Mammary epithelial cell (primary cell): ENCODE measurements at regions not wholly inside any gene's neighbourhood (a gene's known extent, or its start where the extent isn't known, plus 50 kb on each side); places are given as distances from the start of the nearest gene placed in this dataset.

Source experiments
- CTCF ChIP-seq, 2 donors: IDR thresholded peaks in 1 of 2; conservative IDR thresholded peaks in 1 of 2; 2 replicates each; pipeline ENCODE4 v1.5.1; 2011 to 2012; ENCODE audit warnings: inconsistent platforms in 2 of 2, low read length in 2 of 2, mild to moderate bottlenecking in 2 of 2, control low read depth in 1 of 2, low read depth in 1 of 2; ENCODE audit not compliant: insufficient read depth in 1 of 2; ENCODE audit errors: extremely low read depth in 1 of 2
- EZH2 ChIP-seq: IDR thresholded peaks from 2 replicates; pipeline ENCODE4 v1.6.1; 2012; ENCODE audit warnings: low read length, inconsistent platforms, borderline replicate concordance

- TF ChIP-seq CTCF (conservative IDR thresholded peaks at IDR 0.05 in 1 of 2, IDR thresholded peaks at IDR 0.05 in 1 of 2; ENCODE audit: extremely low read depth in 1 of 2, insufficient read depth in 1 of 2, low read depth in 1 of 2, low read length in 2 of 2), result no peak
- TF ChIP-seq EZH2, result no peak
These were observed 149.2 kb downstream of the INSIG2 start for GRCh38 chr2:118237451-118237850.
